SHP77 treated with DMSO at 0.1 percent for 48 hours (cell line): ENCODE measurements at regions not wholly inside any gene's neighbourhood (a gene's known extent, or its start where the extent isn't known, plus 50 kb on each side); places are given as distances from the start of the nearest gene placed in this dataset.

ENCODE experiments used
- DNase-seq: peaks from one replicate; lab custom pipeline; 2025; lab: John Stamatoyannopoulos, UW

- DNase-seq: no peak
Measured at GRCh38 chr6:165873976-165874375, 210.9 kb upstream of the PDE10A start.

GRCh38 chr6:165872811-165873210 is 209.8 kb upstream of the PDE10A start:
- DNase-seq: no peak

- DNase-seq: no peak
Measured at GRCh38 chr6:165872311-165872710, 209.3 kb upstream of the PDE10A start.

GRCh38 chr6:165871571-165871970 is 208.5 kb upstream of the PDE10A start:
- DNase-seq: no peak

GRCh38 chr6:165869526-165869925 is 206.5 kb upstream of the PDE10A start:
- no peak for DNase-seq

- no peak for DNase-seq
Measured at GRCh38 chr6:165864925-165865324, 201.9 kb upstream of the PDE10A start.

GRCh38 chr6:165864218-165864617 is 201.2 kb upstream of the PDE10A start:
- DNase-seq: no peak

GRCh38 chr6:165863801-165864200 is 200.8 kb upstream of the PDE10A start:
- no peak for DNase-seq

- DNase-seq: no peak
Measured at GRCh38 chr6:165862813-165863212, 199.8 kb upstream of the PDE10A start.

GRCh38 chr6:165861226-165861625 is 198.2 kb upstream of the PDE10A start:
- DNase-seq: no peak

- DNase-seq: no peak
Measured at GRCh38 chr6:165858586-165858985, 195.5 kb upstream of the PDE10A start.

- no peak for DNase-seq
Measured at GRCh38 chr6:165855856-165856255, 192.8 kb upstream of the PDE10A start.

- DNase-seq: no peak
Measured at GRCh38 chr6:165854863-165855593, 192.0 kb upstream of the PDE10A start.

GRCh38 chr6:165854061-165854862 is 191.2 kb upstream of the PDE10A start:
- no peak for DNase-seq

GRCh38 chr6:165852676-165853075 is 189.6 kb upstream of the PDE10A start:
- no peak for DNase-seq

- peak; percentile 8 for DNase-seq
Measured at GRCh38 chr6:165850434-165851019, 187.5 kb upstream of the PDE10A start.

- DNase-seq: no peak
Measured at GRCh38 chr6:165849534-165850430, 186.7 kb upstream of the PDE10A start.

- DNase-seq: no peak
Measured at GRCh38 chr6:165848086-165848426, 185.0 kb upstream of the PDE10A start.

GRCh38 chr6:165847407-165848085 is 184.5 kb upstream of the PDE10A start:
- DNase-seq: peak; percentile 30

GRCh38 chr6:165846123-165846966 is 183.3 kb upstream of the PDE10A start:
- DNase-seq: peak; percentile 38

- no peak for DNase-seq
Measured at GRCh38 chr6:165845493-165845892, 182.5 kb upstream of the PDE10A start.
